PC-9 (cell line): ENCODE measurements at regions not wholly inside any gene's neighbourhood (a gene's known extent, or its start where the extent isn't known, plus 50 kb on each side); places are given as distances from the start of the nearest gene placed in this dataset.

Source experiments
- BruUV-seq: library from RNA; stranded (reverse); fragments of 400-500 nt; replicated peaks from 2 replicates; lab custom pipeline; 2021; lab: Mats Ljungman, UMichigan
- CTCF ChIA-PET: fragments of 300-600 bp; sonication (Branson Sonifier 250); formaldehyde crosslinking; loops from one replicate; lab custom pipeline; 2022; ENCODE audit warnings: antibody characterized with exemption; lab: Charles Lee
- POLR2A ChIA-PET: fragments of 300-600 bp; sonication (Branson Sonifier 250); formaldehyde crosslinking; loops from one replicate; lab custom pipeline; 2022; ENCODE audit warnings: antibody characterized with exemption; ENCODE audit not compliant: unreplicated experiment; lab: Charles Lee
- DNase-seq, 2 experiments: peaks; one replicate each; pipeline versions ENCODE4 v3.0.0 to v3.0.0-alpha.2; 2015 to 2022; ENCODE audit warnings: mixed read lengths in 1 of 2
- H2AFZ ChIP-seq: fragments of 200-600 bp; sonication (generic); 2 replicates; pipeline ENCODE4 v1.8.1; 2017; ENCODE audit warnings: antibody characterized with exemption
- H3F3A ChIP-seq: fragments of 200-600 bp; sonication (generic); 2 replicates; pipeline ENCODE4 v1.8.1; 2017; ENCODE audit warnings: antibody characterized with exemption, mild to moderate bottlenecking, low read depth; ENCODE audit not compliant: insufficient read depth
- H3K27ac ChIP-seq: fragments of 200-600 bp; sonication (generic); 2 replicates; pipeline ENCODE4 v1.6.1; 2016; ENCODE audit warnings: mixed run types
- H3K27me3 ChIP-seq: fragments of 200-600 bp; sonication (generic); 2 replicates; pipeline ENCODE4 v1.6.1; 2016; ENCODE audit warnings: low read depth, mixed run types; ENCODE audit not compliant: insufficient read depth
- H3K36me3 ChIP-seq: fragments of 200-600 bp; sonication (generic); 2 replicates; pipeline ENCODE4 v1.6.1; 2016; ENCODE audit warnings: low read depth, mixed run types
- H3K4me1 ChIP-seq: fragments of 200-600 bp; sonication (generic); replicated peaks from 2 replicates; pipeline ENCODE4 v1.6.1; 2016; ENCODE audit warnings: mixed run types; ENCODE audit not compliant: insufficient read depth
- H3K4me2 ChIP-seq: fragments of 200-600 bp; sonication (generic); 2 replicates; pipeline ENCODE4 v1.6.1; 2017; ENCODE audit warnings: mixed run types
- H3K4me3 ChIP-seq: fragments of 200-600 bp; sonication (generic); 2 replicates; pipeline ENCODE4 v1.6.1; 2016; ENCODE audit warnings: mixed run types
- H3K79me2 ChIP-seq: fragments of 200-600 bp; sonication (generic); 2 replicates; pipeline ENCODE4 v1.6.1; 2017; ENCODE audit warnings: low read depth, mixed run types
- H3K9me2 ChIP-seq: fragments of 200-600 bp; sonication (generic); 2 replicates; pipeline ENCODE4 v1.8.1; 2017; ENCODE audit warnings: mild to moderate bottlenecking; ENCODE audit not compliant: insufficient read depth
- H3K9me3 ChIP-seq: fragments of 200-600 bp; sonication (generic); 2 replicates; pipeline ENCODE4 v1.8.1; 2016; ENCODE audit warnings: low read depth; ENCODE audit not compliant: insufficient read depth
- H4K20me1 ChIP-seq: fragments of 200-600 bp; sonication (generic); 2 replicates; pipeline ENCODE4 v1.8.1; 2017; ENCODE audit not compliant: insufficient read depth
- CTCF ChIP-seq: fragments of 200-600 bp; sonication (generic); conservative IDR thresholded peaks from 2 replicates; pipeline ENCODE4 v1.6.1; 2017; ENCODE audit warnings: mixed run types, antibody characterized with exemption, mild to moderate bottlenecking, moderate library complexity
- EZH2 ChIP-seq: fragments of 200-600 bp; sonication (generic); IDR thresholded peaks from 2 replicates; pipeline ENCODE4 v1.8.0; 2017; ENCODE audit warnings: antibody characterized with exemption, low read depth
- intact Hi-C: fragments of 100-400 bp; cut with micrococcal nuclease; formaldehyde crosslinking; loops from one replicate; pipeline ENCODE4 v1.10.0; 2022; ENCODE audit not compliant: unreplicated experiment

GRCh38 chr15:96457841-96458240, 127.3 kb downstream of the NR2F2 start:
- Histone ChIP-seq H3K4me2 (peak overlapping the region; percentile 4; the same call in 1 of the 2 replicates), H3F3A (no peaks in the 10 kb centered on the region), H3K27me3 (no peaks in the 10 kb centered on the region), H3K79me2 (no peaks in the 10 kb centered on the region), H4K20me1 (no peaks in the 10 kb centered on the region), H3K4me3 (no peak overlapping the region), H3K9me3 (no peaks in the 10 kb centered on the region), H2AFZ (no peak overlapping the region), H3K9me2 (no peaks in the 10 kb centered on the region), H3K4me1 (no peaks in the 10 kb centered on the region), H3K36me3 (no peaks in the 10 kb centered on the region), H3K27ac (no peak overlapping the region)
- intact Hi-C loops = no loop called here
- TF ChIP-seq EZH2 = no peak
- no peak for TF ChIP-seq CTCF
- DNase-seq = no peak
- CTCF ChIA-PET = no interaction called here
- no TSS peak for BruUV-seq
- POLR2A ChIA-PET = no interaction called here

GRCh38 chr15:96460106-96460505, 129.6 kb downstream of the NR2F2 start:
- intact Hi-C loops = no loop called here
- H3F3A ChIP-seq = no peaks in the 10 kb centered on the region
- H3K4me3 ChIP-seq = no peak overlapping the region
- no peaks in the 10 kb centered on the region for H4K20me1 ChIP-seq
- TF ChIP-seq CTCF (no peak), EZH2 (no peak)
- DNase-seq = no peak
- no peaks in the 10 kb centered on the region for H3K36me3 ChIP-seq
- no peak overlapping the region for H3K4me2 ChIP-seq
- CTCF ChIA-PET = no interaction called here
- POLR2A ChIA-PET = no interaction called here
- H3K9me3 ChIP-seq = no peaks in the 10 kb centered on the region
- H3K4me1 ChIP-seq = no peaks in the 10 kb centered on the region
- H3K9me2 ChIP-seq = no peaks in the 10 kb centered on the region
- BruUV-seq = no TSS peak
- no peak overlapping the region for H3K27ac ChIP-seq
- H3K27me3 ChIP-seq = peaks cover 14% of the 10 kb centered on the region
- H3K79me2 ChIP-seq = no peaks in the 10 kb centered on the region
- H2AFZ ChIP-seq = no peak overlapping the region

- POLR2A ChIA-PET = no interaction called here
- H3K79me2 ChIP-seq = no peaks in the 10 kb centered on the region
- no peaks in the 10 kb centered on the region for H3K4me1 ChIP-seq
- no peaks in the 10 kb centered on the region for H3F3A ChIP-seq
- no peaks in the 10 kb centered on the region for H3K36me3 ChIP-seq
- H4K20me1 ChIP-seq = no peaks in the 10 kb centered on the region
- no peak for TF ChIP-seq EZH2
- TF ChIP-seq CTCF = peak; percentile 34; the same call in 1 of the 2 replicates
- H3K4me3 ChIP-seq = no peak overlapping the region
- BruUV-seq = no TSS peak
- no peak overlapping the region for H3K4me2 ChIP-seq
- no peaks in the 10 kb centered on the region for H3K9me2 ChIP-seq
- CTCF ChIA-PET = no interaction called here
- H3K27me3 ChIP-seq = peaks cover 25% of the 10 kb centered on the region
- H2AFZ ChIP-seq = no peak overlapping the region
- no peak for DNase-seq
- intact Hi-C loops = no loop called here
- H3K9me3 ChIP-seq = no peaks in the 10 kb centered on the region
- no peak overlapping the region for H3K27ac ChIP-seq
Measured at GRCh38 chr15:96462768-96463750, 132.6 kb downstream of the NR2F2 start.
